GM12878 (cell line): ENCODE measurements at regions not wholly inside any gene's neighbourhood (a gene's known extent, or its start where the extent isn't known, plus 50 kb on each side); places are given as distances from the start of the nearest gene placed in this dataset.
A peak's percentile ranks its signal among the peaks of the same experiment; 100 is the strongest.

Experiments used
- ATAC-seq: fragments of 200-7000 bp; cut with Tn5 transposase; 3 replicates; pipeline ENCODE4 v1.9.1; 2020; ENCODE audit warnings: mild to moderate bottlenecking, moderate library complexity
- BruUV-seq: library from RNA; stranded (reverse); fragments of 400-500 nt; replicated peaks from 2 replicates; lab custom pipeline; 2021; lab: Mats Ljungman, UMichigan
- CTCF ChIA-PET: fragments of 300-600 bp; sonication (Branson Sonifier 250); formaldehyde crosslinking; extraction: SDS; loops from one replicate; lab custom pipeline; 2021; ENCODE audit warnings: inconsistent platforms; lab: Yijun Ruan, JAX
- POLR2A ChIA-PET: fragments of 350-600 bp; formaldehyde crosslinking; extraction: SDS; loops from one replicate; lab custom pipeline; 2021; ENCODE audit warnings: inconsistent platforms; lab: Charles Lee
- RAD21 ChIA-PET: fragments of 300-600 bp; sonication (Branson Sonifier 250); formaldehyde crosslinking; loops from one replicate; lab custom pipeline; 2023; ENCODE audit warnings: antibody characterized with exemption; ENCODE audit not compliant: unreplicated experiment; lab: Charles Lee
- SMC1A ChIA-PET: fragments of 300-600 bp; sonication (Branson Sonifier 250); formaldehyde crosslinking; loops from one replicate; lab custom pipeline; 2023; ENCODE audit not compliant: unreplicated experiment, uncharacterized antibody; lab: Charles Lee
- DNase-seq: peaks from one replicate; pipeline ENCODE4 v3.0.0-alpha.2; 2011; ENCODE audit warnings: low read depth, low spot score
- FAIRE-seq: peaks from 3 replicates; lab custom pipeline; 2011; peaks lifted over from hg19 to GRCh38; lab: Jason Lieb, UNC
- H2AFZ ChIP-seq: 2 replicates; pipeline ENCODE4 v1.6.0; 2011; ENCODE audit warnings: low read depth, low read length, control low read depth; ENCODE audit not compliant: control insufficient read depth
- H3K27ac ChIP-seq: 2 replicates; pipeline ENCODE4 v1.5.1; 2011; ENCODE audit warnings: control low read depth; ENCODE audit not compliant: control insufficient read depth, insufficient read depth
- H3K27me3 ChIP-seq, 2 experiments: replicated peaks in 1 of 2; 2 replicates each; pipeline versions ENCODE4 v1.6.0 to v1.6.1; 2011; ENCODE audit warnings: low read length in 1 of 2; ENCODE audit not compliant: control insufficient read depth in 2 of 2, insufficient read depth in 2 of 2
- H3K36me3 ChIP-seq, 2 experiments: 2 replicates each; pipeline ENCODE4 v1.5.1; 2011; ENCODE audit warnings: low read length in 1 of 2; ENCODE audit not compliant: control insufficient read depth in 2 of 2, insufficient read depth in 2 of 2
- H3K4me1 ChIP-seq: 2 replicates; pipeline ENCODE4 v1.6.1; 2011; ENCODE audit warnings: mild to moderate bottlenecking, low read length, moderate library complexity, mixed read lengths; ENCODE audit not compliant: control insufficient read depth, insufficient read depth
- H3K4me2 ChIP-seq: 2 replicates; pipeline ENCODE4 v1.6.0; 2011; ENCODE audit warnings: control low read depth; ENCODE audit not compliant: control insufficient read depth, insufficient read depth
- H3K4me3 ChIP-seq: fragments of 200-600 bp; sonication (generic); 2 replicates; pipeline ENCODE4 v1.5.1; 2016
- H3K79me2 ChIP-seq: 2 replicates; pipeline ENCODE4 v1.6.0; 2011; ENCODE audit warnings: low read length; ENCODE audit not compliant: control insufficient read depth, insufficient read depth
- H3K9ac ChIP-seq: 2 replicates; pipeline ENCODE4 v1.8.0; 2011; ENCODE audit warnings: low read length, control low read depth, mixed read lengths; ENCODE audit not compliant: control insufficient read depth, insufficient read depth
- H3K9me3 ChIP-seq: replicated peaks from 3 replicates; pipeline ENCODE4 v1.5.1; 2011; ENCODE audit warnings: mild to moderate bottlenecking, low read length; ENCODE audit not compliant: control insufficient read depth, insufficient read depth
- H4K20me1 ChIP-seq: 2 replicates; pipeline ENCODE4 v1.6.0; 2011; ENCODE audit not compliant: control insufficient read depth, insufficient read depth
- ATF7 ChIP-seq: fragments of 450-650 bp; IDR thresholded peaks from 2 replicates; pipeline ENCODE4 v1.6.1; 2016; ENCODE audit warnings: low read depth, mild to moderate bottlenecking
- CHD1 ChIP-seq: IDR thresholded peaks from 2 replicates; pipeline ENCODE4 v1.6.1; 2012; ENCODE audit warnings: low read depth, low read length, improper control_type of control experiment
- GATAD2B ChIP-seq: fragments of 450-650 bp; conservative IDR thresholded peaks from 2 replicates; pipeline ENCODE4 v1.6.1; 2017; ENCODE audit warnings: low read depth, mild to moderate bottlenecking, moderate library complexity
- HSF1 ChIP-seq: fragments of 150-350 bp; IDR thresholded peaks from 2 replicates; pipeline ENCODE4 v1.6.1; 2014; ENCODE audit warnings: mild to moderate bottlenecking, low read depth, low read length
- MAX ChIP-seq: IDR thresholded peaks from 2 replicates; pipeline ENCODE4 v1.6.1; 2012; ENCODE audit warnings: low read depth, low read length, improper control_type of control experiment
- MLLT1 ChIP-seq: fragments of 450-650 bp; IDR thresholded peaks from 2 replicates; pipeline ENCODE4 v1.6.1; 2016; ENCODE audit warnings: mild to moderate bottlenecking
- PBX3 ChIP-seq: IDR thresholded peaks from 2 replicates; pipeline ENCODE4 v1.6.1; 2011; ENCODE audit warnings: mild to moderate bottlenecking, low read depth, low read length, moderate library complexity; ENCODE audit not compliant: insufficient replicate concordance
- PML ChIP-seq: IDR thresholded peaks from 2 replicates; pipeline ENCODE4 v1.6.1; 2012; ENCODE audit warnings: low read length, inconsistent platforms
- RELB ChIP-seq: fragments of 450-650 bp; IDR thresholded peaks from 2 replicates; pipeline ENCODE4 v1.6.1; 2017; ENCODE audit warnings: low read depth, mild to moderate bottlenecking, moderate library complexity
- REST ChIP-seq: IDR thresholded peaks from 2 replicates; pipeline ENCODE4 v1.6.1; 2012; ENCODE audit warnings: mild to moderate bottlenecking, low read depth, low read length
- SMAD5 ChIP-seq: IDR thresholded peaks from 2 replicates; pipeline ENCODE4 v1.6.1; 2016; ENCODE audit warnings: antibody characterized with exemption, low read depth
- SMARCA5 ChIP-seq: fragments of 450-650 bp; IDR thresholded peaks from 2 replicates; pipeline ENCODE4 v1.6.1; 2017; ENCODE audit warnings: mild to moderate bottlenecking
- SUPT20H ChIP-seq: IDR thresholded peaks from 2 replicates; pipeline ENCODE4 v1.6.1; 2011; ENCODE audit warnings: low read depth, mild to moderate bottlenecking, low read length, moderate library complexity, borderline replicate concordance; ENCODE audit not compliant: control insufficient read depth
- WGBS: methylation state at CpG from one replicate; pipeline ENCODE4 v1.1.6; 2016; ENCODE audit warnings: low lambda C conversion rate; ENCODE audit not compliant: insufficient replicate concordance, insufficient coverage; ENCODE audit errors: missing lambda C conversion rate; 5-methylcytosine and 5-hydroxymethylcytosine counted together
- in situ Hi-C: fragments of 300-500 bp; cut with MboI; formaldehyde crosslinking; loops from 9 replicates; pipeline ENCODE4 v1.14.3; 2018; ENCODE audit warnings: mixed read lengths
- intact Hi-C: fragments of 100-400 bp; cut with micrococcal nuclease; formaldehyde crosslinking; loops from one replicate; pipeline ENCODE4 v1.14.2; 2022; ENCODE audit not compliant: unreplicated experiment

GRCh38 chr5:124034963-124035362, 523.0 kb downstream of the CSNK1G3 start:
- peak; percentile 65 for FAIRE-seq
- ChIA-PET CTCF (interaction anchor here (0.7 kb wide), 1 partner anchor 10 kb away, joined by 3 read pairs; no protein-coding TSS in a partner anchor), RAD21 (interaction anchor here (0.9 to 2.5 kb wide), 8 partner anchors 9 to 886 kb away, joined by 3 to 14 read pairs (median 4); no protein-coding TSS in a partner anchor), SMC1A (interaction anchor here (0.9 to 2.9 kb wide), 6 partner anchors 10 to 90 kb away, joined by 3 to 34 read pairs (median 4); no protein-coding TSS in a partner anchor), POLR2A (interaction anchor here (0.5 to 1.3 kb wide), 3 partner anchors 18 to 539 kb away, joined by 3 to 4 read pairs (median 4); no protein-coding TSS in a partner anchor)
- in situ Hi-C loops = no loop called here
- peak; percentile 98 for ATAC-seq
- no peaks in the 10 kb centered on the region for H4K20me1 ChIP-seq
- no peak overlapping the region for H3K9ac ChIP-seq
- no peaks in the 10 kb centered on the region; the same call in 1 of the 3 replicates for H3K9me3 ChIP-seq
- peak overlapping the region; percentile 53; the same call in 1 of the 2 replicates for H3K27ac ChIP-seq
- BruUV-seq = no TSS peak
- DNase-seq = peak; percentile 84
- no peaks in the 10 kb centered on the region for H3K36me3 ChIP-seq
- intact Hi-C loops = loop anchor here (10.0 kb wide), 1 partner anchor 900 kb away; no protein-coding TSS in a partner anchor
- peaks cover 22% of the 10 kb centered on the region for H3K4me1 ChIP-seq
- H3K4me3 ChIP-seq = no peak overlapping the region
- under 1% methylated on average over 6 of the region's 6 CpGs for WGBS
- peak overlapping the region; percentile 55; the same call in 1 of the 2 replicates for H3K4me2 ChIP-seq
- no peak overlapping the region; the same call in 1 of the 2 replicates for H2AFZ ChIP-seq
- H3K79me2 ChIP-seq = no peaks in the 10 kb centered on the region
- H3K27me3 ChIP-seq = no peaks in the 10 kb centered on the region
- TF ChIP-seq SMARCA5 (no peak), REST (no peak), PBX3 (peak; percentile 91), HSF1 (no peak), MAX (no peak), MLLT1 (no peak), PML (0 out of 2 replicates have a peak, but pooled peaks have one; percentile 26), GATAD2B (no peak), ATF7 (peak; percentile 86), SUPT20H (no peak), RELB (peak; percentile 97), CHD1 (no peak), SMAD5 (no peak)
